GM12891 (cell line): ENCODE measurements at regions not wholly inside any gene's neighbourhood (a gene's known extent, or its start where the extent isn't known, plus 50 kb on each side); places are given as distances from the start of the nearest gene placed in this dataset.

Experiments used
- PAX5 ChIP-seq: IDR thresholded peaks from 2 replicates; pipeline ENCODE4 v1.6.1; 2011; ENCODE audit warnings: low read length, moderate library complexity, mild to moderate bottlenecking; ENCODE audit not compliant: insufficient read depth, severe bottlenecking
- POLR2A ChIP-seq: IDR thresholded peaks from 2 replicates; pipeline ENCODE4 v1.6.1; 2011; ENCODE audit warnings: low read depth, low read length, control low read depth
- POLR2AphosphoS5 ChIP-seq: IDR thresholded peaks from 2 replicates; pipeline ENCODE4 v1.6.1; 2011; ENCODE audit warnings: low read depth, low read length, control low read depth
- POU2F2 ChIP-seq: IDR thresholded peaks from 2 replicates; pipeline ENCODE4 v1.6.1; 2011; ENCODE audit warnings: low read depth, mild to moderate bottlenecking, control low read depth, low read length, moderate library complexity
- SPI1 ChIP-seq: IDR thresholded peaks from 2 replicates; pipeline ENCODE4 v1.6.1; 2011; ENCODE audit warnings: low read depth, low read length, control low read depth
- TAF1 ChIP-seq: IDR thresholded peaks from 2 replicates; pipeline ENCODE4 v1.6.1; 2011; ENCODE audit warnings: low read depth, low read length, control low read depth

- no peak for TF ChIP-seq POLR2AphosphoS5
- TF ChIP-seq POLR2A = no peak
- TF ChIP-seq TAF1 = no peak
- no peak for TF ChIP-seq PAX5
- no peak for TF ChIP-seq POU2F2
- no peak for TF ChIP-seq SPI1
These were observed 560.9 kb downstream of the MIAT start for GRCh38 chr22:27218012-27218920.
